K562 (cell line): ENCODE measurements at regions not wholly inside any gene's neighbourhood (a gene's known extent, or its start where the extent isn't known, plus 50 kb on each side); places are given as distances from the start of the nearest gene placed in this dataset.

Experiments
- ARNT ChIP-seq, 2 experiments: fragments of 450-650 bp; IDR thresholded peaks; 2 replicates each; pipeline ENCODE4 v1.6.1; 2016; ENCODE audit warnings: mild to moderate bottlenecking in 1 of 2
- CBX1 ChIP-seq: sonication (generic); IDR thresholded peaks from 2 replicates; pipeline ENCODE4 v1.6.1; 2016; ENCODE audit warnings: antibody characterized with exemption, low read depth, mild to moderate bottlenecking
- FOXA1 ChIP-seq: fragments of 450-650 bp; IDR thresholded peaks from 2 replicates; pipeline ENCODE4 v1.6.1; 2016; ENCODE audit warnings: mild to moderate bottlenecking, borderline replicate concordance
- GTF2A2 ChIP-seq: IDR thresholded peaks from 2 replicates; pipeline ENCODE4 v1.6.1; 2016; ENCODE audit warnings: mild to moderate bottlenecking, missing genetic modification characterization, missing compliant biosample characterization
- KLF16 ChIP-seq: IDR thresholded peaks from 2 replicates; pipeline ENCODE4 v1.6.1; 2016; ENCODE audit warnings: antibody characterized with exemption
- LEF1 ChIP-seq: fragments of 450-650 bp; IDR thresholded peaks from 2 replicates; pipeline ENCODE4 v1.6.1; 2016; ENCODE audit warnings: mild to moderate bottlenecking
- MBD2 ChIP-seq: sonication (generic); IDR thresholded peaks from 2 replicates; pipeline ENCODE4 v1.6.1; 2016; ENCODE audit warnings: low read depth, borderline replicate concordance
- NCOA6 ChIP-seq: fragments of 450-650 bp; IDR thresholded peaks from 2 replicates; pipeline ENCODE4 v1.6.1; 2017; ENCODE audit warnings: mild to moderate bottlenecking
- NONO ChIP-seq, 2 experiments: fragments of 200-400 bp in 1 of 2; fragments of 450-650 bp in 1 of 2; formaldehyde crosslinking in 1 of 2; IDR thresholded peaks; 2 replicates each; pipeline ENCODE4 v1.6.1; 2017; ENCODE audit warnings: low read depth in 2 of 2, mild to moderate bottlenecking in 2 of 2, moderate library complexity in 2 of 2, low read length in 1 of 2
- NRF1 ChIP-seq, 2 experiments: fragments of 450-650 bp; IDR thresholded peaks in 1 of 2; conservative IDR thresholded peaks in 1 of 2; 2 replicates each; pipeline ENCODE4 v1.6.1; 2014; ENCODE audit warnings: mild to moderate bottlenecking in 2 of 2
- SMARCA5 ChIP-seq: fragments of 450-650 bp; IDR thresholded peaks from 2 replicates; pipeline ENCODE4 v1.6.1; 2016
- SRSF9 ChIP-seq: fragments of 200-400 bp; formaldehyde crosslinking; IDR thresholded peaks from 2 replicates; pipeline ENCODE4 v1.6.1; 2017; ENCODE audit warnings: low read depth, low read length, borderline replicate concordance
- STAT5B ChIP-seq: fragments of 250-450 bp; sonication (Bioruptor Pico); IDR thresholded peaks from 2 replicates; pipeline ENCODE4 v1.8.0; 2021; ENCODE audit warnings: mild to moderate bottlenecking, inconsistent platforms
- YBX1 ChIP-seq: fragments of 450-650 bp; IDR thresholded peaks from 2 replicates; pipeline ENCODE4 v1.7.1; 2016; ENCODE audit warnings: mild to moderate bottlenecking
- ZBTB7A ChIP-seq: IDR thresholded peaks from 2 replicates; pipeline ENCODE4 v1.6.1; 2011; ENCODE audit warnings: low read depth, mild to moderate bottlenecking, low read length, moderate library complexity, borderline replicate concordance; ENCODE audit not compliant: control insufficient read depth
- ZNF263 ChIP-seq: sonication (generic); formaldehyde crosslinking; IDR thresholded peaks from 2 replicates; pipeline ENCODE4 v1.8.0; 2022; ENCODE audit warnings: mild to moderate bottlenecking, missing genetic modification reagents, borderline replicate concordance
- ZNF696 ChIP-seq: fragments of 250-450 bp; sonication (Bioruptor Pico); conservative IDR thresholded peaks from 2 replicates; pipeline ENCODE4 v1.4.0; 2020; ENCODE audit warnings: mild to moderate bottlenecking, moderate library complexity
- ZNF77 ChIP-seq: fragments of 250-450 bp; sonication (Bioruptor Pico); IDR thresholded peaks from 2 replicates; pipeline ENCODE4 v1.5.0; 2020
- TF ChIP-seq, protein P1 (sequence below): fragments of 200-400 bp; formaldehyde crosslinking; IDR thresholded peaks from 2 replicates; pipeline ENCODE4 v1.6.1; 2017; ENCODE audit warnings: mild to moderate bottlenecking, low read depth, low read length, moderate library complexity
- TF ChIP-seq, protein P2 (sequence below): sonication (generic); formaldehyde crosslinking; IDR thresholded peaks from 2 replicates; pipeline ENCODE4 v1.5.0; 2020; ENCODE audit warnings: missing genetic modification reagents
- TF ChIP-seq, protein P3 (sequence below): sonication (generic); formaldehyde crosslinking; IDR thresholded peaks from 2 replicates; pipeline ENCODE4 v1.8.1; 2023; ENCODE audit warnings: mild to moderate bottlenecking, missing genetic modification reagents
- TF ChIP-seq, protein P4 (sequence below): fragments of 450-650 bp; IDR thresholded peaks from one replicate; pipeline ENCODE4 v1.6.1; 2018; ENCODE audit warnings: mild to moderate bottlenecking, moderate library complexity; ENCODE audit not compliant: partially characterized antibody
- TF ChIP-seq, protein P5 (sequence below): sonication (generic); formaldehyde crosslinking; IDR thresholded peaks from 2 replicates; pipeline ENCODE4 v1.8.1; 2022; ENCODE audit warnings: missing genetic modification reagents

DNA sequence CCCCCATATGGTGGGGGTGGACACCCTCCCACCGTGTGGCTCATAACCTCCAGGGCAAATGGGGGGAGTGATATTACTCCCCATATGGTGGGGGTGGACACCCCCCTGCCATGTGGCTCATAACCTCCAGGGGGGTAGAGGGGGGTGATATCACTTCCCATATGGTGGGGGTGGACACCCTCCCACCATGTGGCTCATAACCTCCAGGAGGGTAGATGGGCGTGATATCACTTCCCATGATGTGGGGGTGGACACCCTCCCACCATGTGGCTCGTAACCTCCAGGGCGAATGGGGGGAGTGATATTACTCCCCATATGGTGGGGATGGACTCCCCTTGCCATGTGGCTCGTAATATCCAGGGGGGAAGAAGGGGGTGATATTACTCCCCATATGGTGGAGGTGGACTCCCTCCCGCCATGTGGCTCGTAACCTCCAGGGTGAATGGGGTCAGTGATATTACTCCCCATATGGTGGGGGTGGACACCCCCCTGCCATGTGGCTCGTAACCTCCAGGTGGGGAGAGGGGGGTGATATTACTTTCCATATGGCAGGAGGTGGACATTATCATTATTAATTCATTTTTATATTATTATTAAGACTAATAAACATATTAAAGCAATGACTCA is 51.2 kb upstream of the OXA1L start (continued):
- peak; percentile 56; the same call in 1 of the 2 replicates for TF ChIP-seq ZBTB7A
- TF ChIP-seq, protein P1, sequence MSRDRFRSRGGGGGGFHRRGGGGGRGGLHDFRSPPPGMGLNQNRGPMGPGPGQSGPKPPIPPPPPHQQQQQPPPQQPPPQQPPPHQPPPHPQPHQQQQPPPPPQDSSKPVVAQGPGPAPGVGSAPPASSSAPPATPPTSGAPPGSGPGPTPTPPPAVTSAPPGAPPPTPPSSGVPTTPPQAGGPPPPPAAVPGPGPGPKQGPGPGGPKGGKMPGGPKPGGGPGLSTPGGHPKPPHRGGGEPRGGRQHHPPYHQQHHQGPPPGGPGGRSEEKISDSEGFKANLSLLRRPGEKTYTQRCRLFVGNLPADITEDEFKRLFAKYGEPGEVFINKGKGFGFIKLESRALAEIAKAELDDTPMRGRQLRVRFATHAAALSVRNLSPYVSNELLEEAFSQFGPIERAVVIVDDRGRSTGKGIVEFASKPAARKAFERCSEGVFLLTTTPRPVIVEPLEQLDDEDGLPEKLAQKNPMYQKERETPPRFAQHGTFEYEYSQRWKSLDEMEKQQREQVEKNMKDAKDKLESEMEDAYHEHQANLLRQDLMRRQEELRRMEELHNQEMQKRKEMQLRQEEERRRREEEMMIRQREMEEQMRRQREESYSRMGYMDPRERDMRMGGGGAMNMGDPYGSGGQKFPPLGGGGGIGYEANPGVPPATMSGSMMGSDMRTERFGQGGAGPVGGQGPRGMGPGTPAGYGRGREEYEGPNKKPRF = no peak
- TF ChIP-seq SRSF9 = no peak
- TF ChIP-seq, protein P2, sequence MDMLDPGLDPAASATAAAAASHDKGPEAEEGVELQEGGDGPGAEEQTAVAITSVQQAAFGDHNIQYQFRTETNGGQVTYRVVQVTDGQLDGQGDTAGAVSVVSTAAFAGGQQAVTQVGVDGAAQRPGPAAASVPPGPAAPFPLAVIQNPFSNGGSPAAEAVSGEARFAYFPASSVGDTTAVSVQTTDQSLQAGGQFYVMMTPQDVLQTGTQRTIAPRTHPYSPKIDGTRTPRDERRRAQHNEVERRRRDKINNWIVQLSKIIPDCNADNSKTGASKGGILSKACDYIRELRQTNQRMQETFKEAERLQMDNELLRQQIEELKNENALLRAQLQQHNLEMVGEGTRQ (CRISPR knock-in tag) = no peak
- no peak for TF ChIP-seq NRF1 (conservative IDR thresholded peaks at IDR 0.05 in 1 of 2, IDR thresholded peaks at IDR 0.05 in 1 of 2)
- no peak for TF ChIP-seq STAT5B
- peak; percentile 29; the same call in 1 of the 2 replicates for TF ChIP-seq MBD2
- no peak for TF ChIP-seq ZNF696
- TF ChIP-seq, protein P3, sequence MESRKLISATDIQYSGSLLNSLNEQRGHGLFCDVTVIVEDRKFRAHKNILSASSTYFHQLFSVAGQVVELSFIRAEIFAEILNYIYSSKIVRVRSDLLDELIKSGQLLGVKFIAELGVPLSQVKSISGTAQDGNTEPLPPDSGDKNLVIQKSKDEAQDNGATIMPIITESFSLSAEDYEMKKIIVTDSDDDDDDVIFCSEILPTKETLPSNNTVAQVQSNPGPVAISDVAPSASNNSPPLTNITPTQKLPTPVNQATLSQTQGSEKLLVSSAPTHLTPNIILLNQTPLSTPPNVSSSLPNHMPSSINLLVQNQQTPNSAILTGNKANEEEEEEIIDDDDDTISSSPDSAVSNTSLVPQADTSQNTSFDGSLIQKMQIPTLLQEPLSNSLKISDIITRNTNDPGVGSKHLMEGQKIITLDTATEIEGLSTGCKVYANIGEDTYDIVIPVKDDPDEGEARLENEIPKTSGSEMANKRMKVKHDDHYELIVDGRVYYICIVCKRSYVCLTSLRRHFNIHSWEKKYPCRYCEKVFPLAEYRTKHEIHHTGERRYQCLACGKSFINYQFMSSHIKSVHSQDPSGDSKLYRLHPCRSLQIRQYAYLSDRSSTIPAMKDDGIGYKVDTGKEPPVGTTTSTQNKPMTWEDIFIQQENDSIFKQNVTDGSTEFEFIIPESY (CRISPR knock-in tag) = peak; percentile 74
- TF ChIP-seq, protein P4, sequence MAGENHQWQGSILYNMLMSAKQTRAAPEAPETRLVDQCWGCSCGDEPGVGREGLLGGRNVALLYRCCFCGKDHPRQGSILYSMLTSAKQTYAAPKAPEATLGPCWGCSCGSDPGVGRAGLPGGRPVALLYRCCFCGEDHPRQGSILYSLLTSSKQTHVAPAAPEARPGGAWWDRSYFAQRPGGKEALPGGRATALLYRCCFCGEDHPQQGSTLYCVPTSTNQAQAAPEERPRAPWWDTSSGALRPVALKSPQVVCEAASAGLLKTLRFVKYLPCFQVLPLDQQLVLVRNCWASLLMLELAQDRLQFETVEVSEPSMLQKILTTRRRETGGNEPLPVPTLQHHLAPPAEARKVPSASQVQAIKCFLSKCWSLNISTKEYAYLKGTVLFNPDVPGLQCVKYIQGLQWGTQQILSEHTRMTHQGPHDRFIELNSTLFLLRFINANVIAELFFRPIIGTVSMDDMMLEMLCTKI = no peak
- no peak for TF ChIP-seq FOXA1
- peak; percentile 81 for TF ChIP-seq KLF16
- no peak for TF ChIP-seq NCOA6
- TF ChIP-seq CBX1 = no peak
- no peak for TF ChIP-seq YBX1
- no peak for TF ChIP-seq LEF1
- no peak for TF ChIP-seq ZNF77 (CRISPR knock-in tag)
- TF ChIP-seq ARNT (IDR thresholded peaks at IDR 0.05) = peak in 1 of 2 experiments; percentile 55; a peak in 1 of 4 replicates
- TF ChIP-seq NONO (IDR thresholded peaks at IDR 0.05; ENCODE audit: low read depth in 2 of 2, low read length in 1 of 2) = no peak
- TF ChIP-seq, protein P5, sequence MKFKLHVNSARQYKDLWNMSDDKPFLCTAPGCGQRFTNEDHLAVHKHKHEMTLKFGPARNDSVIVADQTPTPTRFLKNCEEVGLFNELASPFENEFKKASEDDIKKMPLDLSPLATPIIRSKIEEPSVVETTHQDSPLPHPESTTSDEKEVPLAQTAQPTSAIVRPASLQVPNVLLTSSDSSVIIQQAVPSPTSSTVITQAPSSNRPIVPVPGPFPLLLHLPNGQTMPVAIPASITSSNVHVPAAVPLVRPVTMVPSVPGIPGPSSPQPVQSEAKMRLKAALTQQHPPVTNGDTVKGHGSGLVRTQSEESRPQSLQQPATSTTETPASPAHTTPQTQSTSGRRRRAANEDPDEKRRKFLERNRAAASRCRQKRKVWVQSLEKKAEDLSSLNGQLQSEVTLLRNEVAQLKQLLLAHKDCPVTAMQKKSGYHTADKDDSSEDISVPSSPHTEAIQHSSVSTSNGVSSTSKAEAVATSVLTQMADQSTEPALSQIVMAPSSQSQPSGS = no peak
- TF ChIP-seq ZNF263 (CRISPR knock-in tag) = no peak
- no peak for TF ChIP-seq SMARCA5
- TF ChIP-seq GTF2A2 (tag) = no peak
